ENCODE measurements at regions not wholly inside any gene's neighbourhood (a gene's known extent, or its start where the extent isn't known, plus 50 kb on each side); places are given as distances from the start of the nearest gene placed in this dataset.

DNA sequence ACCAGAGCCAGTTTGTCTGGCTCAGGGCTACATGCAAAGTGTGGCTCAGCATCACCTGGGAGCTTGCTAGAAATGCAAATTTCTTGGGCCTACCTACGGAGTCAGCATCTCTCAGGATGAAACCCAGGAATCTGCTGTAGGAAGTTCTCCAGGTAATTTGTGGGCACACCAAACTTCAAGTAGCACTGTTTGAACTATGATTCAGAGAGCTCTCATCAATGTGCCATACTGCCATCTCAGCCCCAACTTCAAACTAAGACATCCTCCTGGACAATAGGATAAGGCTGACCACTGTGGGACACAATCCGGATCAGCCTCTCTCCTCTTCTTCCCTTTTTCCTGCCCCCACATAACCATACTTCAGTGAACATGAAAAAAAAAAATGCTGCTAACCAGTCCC is 374.5 kb downstream of the METTL15 start:
- TF ChIP-seq, protein P1, sequence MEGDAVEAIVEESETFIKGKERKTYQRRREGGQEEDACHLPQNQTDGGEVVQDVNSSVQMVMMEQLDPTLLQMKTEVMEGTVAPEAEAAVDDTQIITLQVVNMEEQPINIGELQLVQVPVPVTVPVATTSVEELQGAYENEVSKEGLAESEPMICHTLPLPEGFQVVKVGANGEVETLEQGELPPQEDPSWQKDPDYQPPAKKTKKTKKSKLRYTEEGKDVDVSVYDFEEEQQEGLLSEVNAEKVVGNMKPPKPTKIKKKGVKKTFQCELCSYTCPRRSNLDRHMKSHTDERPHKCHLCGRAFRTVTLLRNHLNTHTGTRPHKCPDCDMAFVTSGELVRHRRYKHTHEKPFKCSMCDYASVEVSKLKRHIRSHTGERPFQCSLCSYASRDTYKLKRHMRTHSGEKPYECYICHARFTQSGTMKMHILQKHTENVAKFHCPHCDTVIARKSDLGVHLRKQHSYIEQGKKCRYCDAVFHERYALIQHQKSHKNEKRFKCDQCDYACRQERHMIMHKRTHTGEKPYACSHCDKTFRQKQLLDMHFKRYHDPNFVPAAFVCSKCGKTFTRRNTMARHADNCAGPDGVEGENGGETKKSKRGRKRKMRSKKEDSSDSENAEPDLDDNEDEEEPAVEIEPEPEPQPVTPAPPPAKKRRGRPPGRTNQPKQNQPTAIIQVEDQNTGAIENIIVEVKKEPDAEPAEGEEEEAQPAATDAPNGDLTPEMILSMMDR (IDR thresholded peaks at IDR 0.05; ENCODE audit: insufficient read depth, low read length, poor library complexity, severe bottlenecking): no peak
- no peak for TF ChIP-seq EZH2phosphoT487 (conservative IDR thresholded peaks at IDR 0.05; ENCODE audit: low read length)

All from SU-DHL-6 (cell line).